A673 (cell line): ENCODE measurements at regions not wholly inside any gene's neighbourhood (a gene's known extent, or its start where the extent isn't known, plus 50 kb on each side); places are given as distances from the start of the nearest gene placed in this dataset.

Experiments used
- EZH2 ChIP-seq: fragments of 200-600 bp; sonication (generic); IDR thresholded peaks from 2 replicates; pipeline ENCODE4 v1.6.1; 2017; ENCODE audit warnings: borderline replicate concordance, low read depth, mild to moderate bottlenecking, mixed read lengths, antibody characterized with exemption, low read length; ENCODE audit not compliant: poor library complexity, severe bottlenecking
- TF ChIP-seq, protein P1 (sequence below): fragments of 300-800, 200-600 bp; sonication (generic); conservative IDR thresholded peaks from 2 replicates; pipeline ENCODE4 v1.5.1; 2017; ENCODE audit warnings: low read depth, mild to moderate bottlenecking, antibody characterized with exemption, low read length, moderate library complexity, mixed read lengths

DNA sequence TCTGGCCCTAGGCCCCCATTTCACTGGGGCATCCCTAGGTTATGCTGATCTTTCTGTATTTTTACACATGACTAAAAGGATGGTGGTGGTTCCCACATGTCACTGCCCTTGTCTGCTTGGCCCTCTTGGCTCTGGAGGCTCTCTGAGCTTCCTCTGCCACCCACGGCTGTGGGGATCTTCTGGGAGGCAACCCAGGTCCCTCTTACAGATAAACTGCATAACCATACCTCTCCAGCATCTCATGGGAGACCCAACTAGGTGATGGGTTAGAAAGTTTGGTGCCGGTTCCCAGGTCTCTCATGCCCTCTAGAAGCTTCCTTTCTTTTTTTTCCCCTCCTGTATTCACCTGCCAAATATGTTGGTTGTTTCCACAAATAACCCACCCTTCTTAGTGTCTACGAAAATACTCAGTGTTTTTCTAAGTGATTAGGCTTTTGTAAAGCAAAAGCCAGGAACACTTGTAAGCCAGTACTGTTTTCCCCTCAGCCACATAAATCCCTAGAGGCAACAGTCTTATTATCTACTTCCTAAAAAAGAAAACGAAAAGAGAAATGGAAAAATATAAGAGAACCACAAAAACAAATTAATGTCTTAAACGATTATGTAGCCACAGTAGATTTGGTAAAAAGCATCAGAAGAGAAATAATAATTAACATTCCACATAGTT lies 71.7 kb upstream of the SMLR1 start:
- TF ChIP-seq, protein P1, sequence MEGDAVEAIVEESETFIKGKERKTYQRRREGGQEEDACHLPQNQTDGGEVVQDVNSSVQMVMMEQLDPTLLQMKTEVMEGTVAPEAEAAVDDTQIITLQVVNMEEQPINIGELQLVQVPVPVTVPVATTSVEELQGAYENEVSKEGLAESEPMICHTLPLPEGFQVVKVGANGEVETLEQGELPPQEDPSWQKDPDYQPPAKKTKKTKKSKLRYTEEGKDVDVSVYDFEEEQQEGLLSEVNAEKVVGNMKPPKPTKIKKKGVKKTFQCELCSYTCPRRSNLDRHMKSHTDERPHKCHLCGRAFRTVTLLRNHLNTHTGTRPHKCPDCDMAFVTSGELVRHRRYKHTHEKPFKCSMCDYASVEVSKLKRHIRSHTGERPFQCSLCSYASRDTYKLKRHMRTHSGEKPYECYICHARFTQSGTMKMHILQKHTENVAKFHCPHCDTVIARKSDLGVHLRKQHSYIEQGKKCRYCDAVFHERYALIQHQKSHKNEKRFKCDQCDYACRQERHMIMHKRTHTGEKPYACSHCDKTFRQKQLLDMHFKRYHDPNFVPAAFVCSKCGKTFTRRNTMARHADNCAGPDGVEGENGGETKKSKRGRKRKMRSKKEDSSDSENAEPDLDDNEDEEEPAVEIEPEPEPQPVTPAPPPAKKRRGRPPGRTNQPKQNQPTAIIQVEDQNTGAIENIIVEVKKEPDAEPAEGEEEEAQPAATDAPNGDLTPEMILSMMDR, result no peak
- no peak for TF ChIP-seq EZH2
